Neutrophil (primary cell): ENCODE measurements at regions not wholly inside any gene's neighbourhood (a gene's known extent, or its start where the extent isn't known, plus 50 kb on each side); places are given as distances from the start of the nearest gene placed in this dataset.

ENCODE experiments used
- H3K27ac ChIP-seq: fragments of 200-600 bp; sonication (generic); 2 replicates; pipeline ENCODE4 v1.5.1; 2016; ENCODE audit warnings: mild to moderate bottlenecking, moderate library complexity
- H3K27me3 ChIP-seq: fragments of 200-600 bp; sonication (generic); 2 replicates; pipeline ENCODE4 v1.6.0; 2016; ENCODE audit warnings: mild to moderate bottlenecking
- H3K36me3 ChIP-seq: fragments of 200-600 bp; sonication (generic); 2 replicates; pipeline ENCODE4 v1.5.1; 2017
- H3K4me1 ChIP-seq, 2 experiments: fragments of 200-600 bp in 1 of 2; sonication (generic) in 1 of 2; 1 replicate in 1 of 2; 2 replicates in 1 of 2; pipeline versions ENCODE4 v1.5.1 to v1.6.1; 2013 to 2016; ENCODE audit warnings: low read depth in 1 of 2, low read length in 1 of 2, mild to moderate bottlenecking in 1 of 2, moderate library complexity in 1 of 2; ENCODE audit not compliant: control insufficient read depth in 1 of 2, insufficient read depth in 1 of 2
- H3K4me3 ChIP-seq, 2 experiments: fragments of 200-600 bp in 1 of 2; sonication (generic) in 1 of 2; 1 replicate in 1 of 2; 2 replicates in 1 of 2; pipeline ENCODE4 v1.5.1; 2013 to 2016; ENCODE audit warnings: low read depth in 1 of 2, low read length in 1 of 2, mild to moderate bottlenecking in 1 of 2, moderate library complexity in 1 of 2
- H3K9me3 ChIP-seq: fragments of 200-600 bp; sonication (generic); 2 replicates; pipeline ENCODE4 v1.5.1; 2016
- CTCF ChIP-seq: fragments of 200-600 bp; sonication (generic); IDR thresholded peaks from 2 replicates; pipeline ENCODE4 v1.5.1; 2016; ENCODE audit warnings: antibody characterized with exemption

- H3K4me1 ChIP-seq: no peaks in the 10 kb centered on the region
- no peaks in the 10 kb centered on the region for H3K9me3 ChIP-seq
- TF ChIP-seq CTCF: no peak
- no peak overlapping the region for H3K4me3 ChIP-seq
- no peaks in the 10 kb centered on the region for H3K36me3 ChIP-seq
- H3K27ac ChIP-seq: no peak overlapping the region
- peaks cover 8% of the 10 kb centered on the region for H3K27me3 ChIP-seq
Observed at GRCh38 chr3:44039006-44039405, 202.7 kb upstream of the TOPAZ1 start.

DNA sequence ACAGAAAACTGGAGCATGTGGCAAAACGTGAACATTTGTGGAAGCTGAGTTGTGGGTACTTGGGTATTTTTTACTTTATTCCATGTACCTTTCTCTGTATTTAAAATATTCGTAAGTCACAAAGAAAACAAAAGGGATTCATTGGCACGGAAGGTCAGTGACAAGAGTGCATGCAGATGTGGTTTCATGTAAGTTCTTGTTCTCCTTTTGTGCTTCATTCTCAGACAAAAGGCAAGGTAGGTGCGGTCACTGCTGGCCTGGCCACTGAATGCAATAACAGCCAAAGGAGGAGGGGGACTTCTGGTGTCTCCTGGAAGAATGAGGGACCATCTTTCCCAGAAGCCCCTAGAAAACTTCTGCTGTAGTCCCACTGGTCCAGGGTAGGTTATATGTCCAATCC lies 200.0 kb upstream of the TOPAZ1 start:
- Histone ChIP-seq H3K4me3 (no peak overlapping the region), H3K27me3 (peaks cover 5% of the 10 kb centered on the region), H3K27ac (no peak overlapping the region), H3K4me1 (no peaks in the 10 kb centered on the region), H3K9me3 (no peaks in the 10 kb centered on the region), H3K36me3 (no peaks in the 10 kb centered on the region)
- TF ChIP-seq CTCF: no peak

- no peaks in the 10 kb centered on the region for H3K36me3 ChIP-seq
- no peaks in the 10 kb centered on the region for H3K4me1 ChIP-seq
- no peak for TF ChIP-seq CTCF
- peaks cover 7% of the 10 kb centered on the region for H3K27me3 ChIP-seq
- no peaks in the 10 kb centered on the region for H3K9me3 ChIP-seq
- no peak overlapping the region for H3K4me3 ChIP-seq
- H3K27ac ChIP-seq: no peak overlapping the region
Observed at GRCh38 chr3:44042772-44043171, 198.9 kb upstream of the TOPAZ1 start.

DNA sequence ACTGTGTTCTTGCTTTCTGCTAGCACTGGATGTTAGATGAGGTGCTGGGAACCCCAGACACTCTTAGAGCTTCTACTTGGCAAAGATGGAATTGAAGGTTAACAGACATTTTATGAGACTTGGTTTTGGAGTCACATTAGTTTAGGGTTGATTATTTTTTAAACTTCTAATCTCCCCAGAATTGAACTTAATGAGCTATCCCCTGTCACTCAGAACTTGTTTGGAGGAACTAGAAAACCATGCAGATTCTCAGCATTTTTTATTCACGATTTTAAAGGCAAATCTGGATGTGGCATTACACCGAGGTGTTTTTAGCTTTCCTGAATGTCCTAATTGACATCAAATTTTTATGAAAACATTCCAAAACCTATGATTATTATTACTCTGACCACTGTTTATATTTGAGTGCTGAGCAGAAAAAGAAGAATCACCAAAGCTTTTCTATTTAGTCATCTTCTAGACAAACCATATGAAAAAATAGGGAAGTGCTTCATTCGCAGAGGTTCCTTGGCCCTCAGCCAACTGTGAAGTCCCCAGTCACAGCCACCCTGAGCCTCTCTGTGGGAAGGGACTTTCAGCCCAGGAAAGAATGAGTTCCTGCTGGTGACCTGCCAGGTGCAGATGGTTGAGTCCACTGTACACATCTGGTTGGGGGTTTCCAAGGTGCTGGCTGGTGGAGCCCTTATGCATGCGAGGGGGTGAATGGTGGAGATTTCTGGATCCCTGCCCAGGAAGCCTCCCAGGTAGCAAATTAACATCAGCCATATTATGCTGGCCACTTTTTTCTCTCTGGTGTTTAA lies 196.0 kb upstream of the TOPAZ1 start:
- Histone ChIP-seq H3K27ac (no peak overlapping the region), H3K9me3 (no peaks in the 10 kb centered on the region), H3K4me1 (no peaks in the 10 kb centered on the region), H3K27me3 (peaks cover 12% of the 10 kb centered on the region), H3K4me3 (no peak overlapping the region), H3K36me3 (no peaks in the 10 kb centered on the region)
- no peak for TF ChIP-seq CTCF

- Histone ChIP-seq H3K36me3 (no peaks in the 10 kb centered on the region), H3K9me3 (no peaks in the 10 kb centered on the region), H3K4me1 (no peaks in the 10 kb centered on the region), H3K4me3 (no peak overlapping the region), H3K27me3 (peaks cover 12% of the 10 kb centered on the region), H3K27ac (no peak overlapping the region)
- TF ChIP-seq CTCF: no peak
Observed at GRCh38 chr3:44047796-44048195, 193.9 kb upstream of the TOPAZ1 start.
